Trophoblast cell (in vitro differentiated cells and primary cell): ENCODE measurements at regions not wholly inside any gene's neighbourhood (a gene's known extent, or its start where the extent isn't known, plus 50 kb on each side); places are given as distances from the start of the nearest gene placed in this dataset.

Experiments used
- DNase-seq, 2 donors: peaks; one replicate each; pipeline ENCODE4 v3.0.0-alpha.2; 2016
- H2AFZ ChIP-seq: 2 replicates; pipeline ENCODE4 v1.6.1; 2013; ENCODE audit warnings: low read length, moderate library complexity, mild to moderate bottlenecking; ENCODE audit not compliant: insufficient read depth, poor library complexity
- H2AK5ac ChIP-seq: 2 replicates; pipeline ENCODE4 v1.6.1; 2013; ENCODE audit warnings: mild to moderate bottlenecking, low read length
- H2BK120ac ChIP-seq: 2 replicates; pipeline ENCODE4 v1.6.1; 2013; ENCODE audit warnings: low read length, mild to moderate bottlenecking, moderate library complexity; ENCODE audit not compliant: insufficient read depth, poor library complexity
- H2BK12ac ChIP-seq: 2 replicates; pipeline ENCODE4 v1.6.1; 2013; ENCODE audit warnings: mild to moderate bottlenecking, low read length, moderate library complexity
- H2BK5ac ChIP-seq: 2 replicates; pipeline ENCODE4 v1.6.1; 2013; ENCODE audit warnings: low read length, low read depth, moderate library complexity, mild to moderate bottlenecking; ENCODE audit not compliant: poor library complexity
- H3K14ac ChIP-seq: 2 replicates; pipeline ENCODE4 v1.6.1; 2013; ENCODE audit warnings: mild to moderate bottlenecking, low read length
- H3K18ac ChIP-seq: 2 replicates; pipeline ENCODE4 v1.6.1; 2013; ENCODE audit warnings: mild to moderate bottlenecking, low read length
- H3K23ac ChIP-seq: 2 replicates; pipeline ENCODE4 v1.6.1; 2013; ENCODE audit warnings: low read length
- H3K27ac ChIP-seq: 2 replicates; pipeline ENCODE4 v1.5.1; 2013; ENCODE audit warnings: low read depth, mild to moderate bottlenecking, inconsistent platforms, low read length, moderate library complexity
- H3K27me3 ChIP-seq: 2 replicates; pipeline ENCODE4 v1.6.1; 2013; ENCODE audit warnings: inconsistent platforms, mild to moderate bottlenecking, low read length, moderate library complexity; ENCODE audit not compliant: insufficient read depth
- H3K36me3 ChIP-seq, 2 experiments: 1 replicate in 1 of 2; 2 replicates in 1 of 2; pipeline ENCODE4 v1.6.1; 2013; ENCODE audit warnings: low read length in 2 of 2, mild to moderate bottlenecking in 2 of 2, moderate library complexity in 1 of 2; ENCODE audit not compliant: insufficient read depth in 2 of 2, control insufficient read depth in 1 of 2
- H3K4ac ChIP-seq: 2 replicates; pipeline ENCODE4 v1.6.1; 2013; ENCODE audit warnings: low read depth, mild to moderate bottlenecking, low read length, moderate library complexity
- H3K4me1 ChIP-seq, 2 experiments: 1 replicate in 1 of 2; 2 replicates in 1 of 2; pipeline ENCODE4 v1.6.1; 2013; ENCODE audit warnings: low read length in 2 of 2, mild to moderate bottlenecking in 2 of 2, moderate library complexity in 1 of 2; ENCODE audit not compliant: insufficient read depth in 2 of 2, control insufficient read depth in 1 of 2
- H3K4me2 ChIP-seq: 2 replicates; pipeline ENCODE4 v1.6.1; 2013; ENCODE audit warnings: inconsistent platforms, mild to moderate bottlenecking, low read length, moderate library complexity
- H3K4me3 ChIP-seq: 2 replicates; pipeline ENCODE4 v1.5.1; 2013; ENCODE audit warnings: mild to moderate bottlenecking, low read depth, low read length, inconsistent platforms
- H3K79me1 ChIP-seq: one replicate; pipeline ENCODE4 v1.6.1; 2013; ENCODE audit warnings: low read length
- H3K79me2 ChIP-seq: 2 replicates; pipeline ENCODE4 v1.6.1; 2013; ENCODE audit warnings: low read length, mild to moderate bottlenecking; ENCODE audit not compliant: control insufficient read depth, insufficient read depth, poor library complexity
- H3K9ac ChIP-seq: 2 replicates; pipeline ENCODE4 v1.6.1; 2013; ENCODE audit warnings: mild to moderate bottlenecking, low read length
- H3K9me3 ChIP-seq: 2 replicates; pipeline ENCODE4 v1.6.1; 2013; ENCODE audit warnings: low read depth, mild to moderate bottlenecking, control low read depth, inconsistent platforms, low read length; ENCODE audit not compliant: insufficient read depth
- H4K12ac ChIP-seq: 2 replicates; pipeline ENCODE4 v1.6.1; 2013; ENCODE audit warnings: low read depth, mild to moderate bottlenecking, low read length, moderate library complexity
- H4K8ac ChIP-seq: 2 replicates; pipeline ENCODE4 v1.6.1; 2013; ENCODE audit warnings: low read depth, mild to moderate bottlenecking, low read length, moderate library complexity
- H4K91ac ChIP-seq: one replicate; pipeline ENCODE4 v1.6.1; 2013; ENCODE audit warnings: low read depth, mild to moderate bottlenecking, low read length, moderate library complexity
- WGBS: extraction: QIAGEN DNeasy Blood & Tissue Kit; methylation state at CpG from one replicate; pipeline ENCODE4 v1.1.7; 2013; ENCODE audit warnings: missing lambda C conversion rate; ENCODE audit not compliant: insufficient read length, insufficient coverage; ENCODE audit errors: extremely low coverage; 5-methylcytosine and 5-hydroxymethylcytosine counted together

DNA sequence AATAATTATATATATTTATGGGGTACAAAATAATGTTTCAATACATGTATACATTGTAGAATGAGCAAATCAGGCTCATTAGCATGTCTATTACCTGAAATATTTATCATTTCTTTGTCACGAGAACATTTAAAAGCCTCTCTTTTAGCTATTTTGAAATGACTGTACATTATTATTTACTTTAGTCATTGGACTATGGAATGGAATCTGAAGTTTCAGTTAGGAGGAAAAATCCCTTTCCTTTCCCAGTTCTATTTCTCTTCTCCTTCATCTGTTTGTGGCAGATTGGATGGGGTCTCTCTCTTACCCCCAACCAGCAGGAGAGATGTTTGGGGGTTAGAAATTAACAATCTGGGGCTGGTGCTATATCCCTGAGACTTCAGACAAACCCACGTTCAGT lies 292.5 kb upstream of the SFRP2 start:
- no peak overlapping the region for H2BK12ac ChIP-seq
- H3K36me3 ChIP-seq, result no peaks in the 10 kb centered on the region
- H2BK5ac ChIP-seq, result no peak overlapping the region
- H3K14ac ChIP-seq, result no peak overlapping the region
- no peak overlapping the region for H3K4ac ChIP-seq
- no peak overlapping the region for H3K23ac ChIP-seq
- no peak overlapping the region for H4K8ac ChIP-seq
- no peaks in the 10 kb centered on the region for H3K79me1 ChIP-seq
- no peaks in the 10 kb centered on the region for H3K79me2 ChIP-seq
- H3K9ac ChIP-seq, result no peak overlapping the region
- no peak overlapping the region for H3K18ac ChIP-seq
- no peaks in the 10 kb centered on the region for H3K4me1 ChIP-seq
- no CpG with 5 or more reads among the region's 2 CpGs for WGBS
- H3K27me3 ChIP-seq, result no peaks in the 10 kb centered on the region
- H3K9me3 ChIP-seq, result no peaks in the 10 kb centered on the region
- H2BK120ac ChIP-seq, result no peak overlapping the region
- no peak overlapping the region for H4K12ac ChIP-seq
- H3K4me2 ChIP-seq, result no peak overlapping the region
- no peak overlapping the region for H4K91ac ChIP-seq
- H2AFZ ChIP-seq, result no peak overlapping the region
- H3K27ac ChIP-seq, result no peak overlapping the region
- no peak overlapping the region for H3K4me3 ChIP-seq
- H2AK5ac ChIP-seq, result no peak overlapping the region
- no peak for DNase-seq

- H3K4me3 ChIP-seq, result no peak overlapping the region
- no peak overlapping the region for H3K4me2 ChIP-seq
- H3K9me3 ChIP-seq, result no peaks in the 10 kb centered on the region
- no peak overlapping the region for H4K91ac ChIP-seq
- H3K27me3 ChIP-seq, result no peaks in the 10 kb centered on the region
- no peaks in the 10 kb centered on the region for H3K79me1 ChIP-seq
- no peak overlapping the region for H2BK12ac ChIP-seq
- no peak overlapping the region for H3K4ac ChIP-seq
- no peak overlapping the region for H2AFZ ChIP-seq
- no peaks in the 10 kb centered on the region for H3K4me1 ChIP-seq
- no peak overlapping the region for H4K8ac ChIP-seq
- H3K23ac ChIP-seq, result no peak overlapping the region
- no CpG with 5 or more reads among the region's 8 CpGs for WGBS
- H3K36me3 ChIP-seq, result no peaks in the 10 kb centered on the region
- no peak overlapping the region for H4K12ac ChIP-seq
- no peak overlapping the region for H3K18ac ChIP-seq
- H2BK120ac ChIP-seq, result no peak overlapping the region
- H3K27ac ChIP-seq, result no peak overlapping the region
- H3K9ac ChIP-seq, result no peak overlapping the region
- DNase-seq, result no peak
- no peak overlapping the region for H3K14ac ChIP-seq
- H3K79me2 ChIP-seq, result no peaks in the 10 kb centered on the region
- H2BK5ac ChIP-seq, result no peak overlapping the region
- H2AK5ac ChIP-seq, result no peak overlapping the region
Measured at GRCh38 chr4:154078504-154079350, 289.8 kb upstream of the SFRP2 start.

DNA sequence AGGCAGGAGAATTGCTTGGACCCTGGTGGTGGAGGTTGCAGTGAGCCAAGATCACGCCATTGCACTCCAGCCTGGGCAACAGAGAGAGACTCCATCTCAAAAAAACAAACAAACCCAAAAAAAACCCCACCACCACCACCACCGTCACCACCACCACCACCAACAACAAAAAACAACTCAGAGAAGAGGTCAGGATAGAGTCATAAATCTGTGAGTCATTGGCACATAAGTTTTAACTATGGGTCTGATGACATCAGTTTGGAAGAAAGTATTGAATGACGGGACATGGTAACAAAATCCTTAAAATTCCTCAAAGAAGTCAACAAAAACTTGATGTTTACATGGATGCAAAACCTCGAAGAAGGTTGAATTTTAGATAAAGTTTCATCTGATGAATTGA lies 288.0 kb upstream of the SFRP2 start:
- H3K4me1 ChIP-seq, result no peaks in the 10 kb centered on the region
- no peak overlapping the region for H3K23ac ChIP-seq
- H3K36me3 ChIP-seq, result no peaks in the 10 kb centered on the region
- DNase-seq, result no peak
- no peak overlapping the region for H4K12ac ChIP-seq
- H3K4me3 ChIP-seq, result no peak overlapping the region
- no peaks in the 10 kb centered on the region for H3K27me3 ChIP-seq
- H3K79me2 ChIP-seq, result no peaks in the 10 kb centered on the region
- H2BK5ac ChIP-seq, result no peak overlapping the region
- no peak overlapping the region for H3K4me2 ChIP-seq
- no peak overlapping the region for H2AFZ ChIP-seq
- no peak overlapping the region for H3K14ac ChIP-seq
- no peak overlapping the region for H3K4ac ChIP-seq
- no peak overlapping the region for H4K8ac ChIP-seq
- no peak overlapping the region for H2BK12ac ChIP-seq
- H3K79me1 ChIP-seq, result no peaks in the 10 kb centered on the region
- no peak overlapping the region for H3K27ac ChIP-seq
- no peak overlapping the region for H3K18ac ChIP-seq
- no peak overlapping the region for H4K91ac ChIP-seq
- H2AK5ac ChIP-seq, result no peak overlapping the region
- H2BK120ac ChIP-seq, result no peak overlapping the region
- no peak overlapping the region for H3K9ac ChIP-seq
- no peaks in the 10 kb centered on the region for H3K9me3 ChIP-seq
- no CpG with 5 or more reads among the region's 4 CpGs for WGBS

DNA sequence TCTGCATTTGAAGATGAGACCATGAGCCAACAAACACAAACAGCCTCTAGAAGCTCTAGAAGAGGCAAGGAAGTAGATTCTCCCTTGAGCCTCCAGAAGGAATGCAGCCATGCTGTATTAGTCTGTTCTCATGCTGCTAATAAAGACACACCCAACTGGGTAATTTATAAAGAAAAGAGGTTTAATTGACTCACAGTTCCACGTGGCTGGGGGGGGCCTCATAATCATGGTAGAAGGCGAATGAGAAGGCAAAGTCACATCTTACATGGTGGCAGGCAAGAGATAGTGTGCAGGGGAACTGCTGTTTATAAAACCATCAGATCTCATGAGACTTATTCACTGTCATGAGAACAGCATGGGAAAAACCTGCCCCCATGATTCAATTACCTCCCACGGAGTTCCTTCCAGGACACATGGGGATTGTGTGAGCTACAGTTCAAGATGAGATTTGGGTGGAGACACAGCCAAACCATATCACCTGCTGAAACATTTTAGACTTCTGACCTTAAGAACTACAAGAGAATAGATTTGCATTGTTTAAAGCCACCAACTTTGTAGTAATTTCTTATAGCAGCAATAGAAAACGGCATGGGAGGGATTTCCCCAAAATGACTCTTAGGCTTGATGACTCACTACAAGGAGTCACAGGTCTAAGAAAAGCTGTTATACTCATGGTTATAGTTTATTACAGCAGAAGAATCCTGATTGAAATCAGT lies 284.4 kb upstream of the SFRP2 start:
- Histone ChIP-seq H2BK5ac (no peak overlapping the region), H3K27ac (no peak overlapping the region), H3K9me3 (no peaks in the 10 kb centered on the region), H2BK120ac (no peak overlapping the region), H2AFZ (no peak overlapping the region), H2BK12ac (no peak overlapping the region), H3K14ac (no peak overlapping the region), H3K79me1 (no peaks in the 10 kb centered on the region), H3K27me3 (no peaks in the 10 kb centered on the region), H3K4ac (no peak overlapping the region), H3K4me1 (no peaks in the 10 kb centered on the region), H3K36me3 (no peaks in the 10 kb centered on the region), H3K18ac (no peak overlapping the region), H3K79me2 (no peaks in the 10 kb centered on the region), H2AK5ac (no peak overlapping the region), H3K9ac (no peak overlapping the region), H3K23ac (no peak overlapping the region), H4K12ac (no peak overlapping the region), H3K4me2 (no peak overlapping the region), H4K8ac (no peak overlapping the region), H4K91ac (no peak overlapping the region), H3K4me3 (no peak overlapping the region)
- no peak for DNase-seq
- no CpG with 5 or more reads among the region's 4 CpGs for WGBS
